Mesenchymal stem cell (in vitro differentiated cells and primary cell): ENCODE measurements at regions not wholly inside any gene's neighbourhood (a gene's known extent, or its start where the extent isn't known, plus 50 kb on each side); places are given as distances from the start of the nearest gene placed in this dataset.

Source experiments
- DNase-seq: peaks from one replicate; pipeline ENCODE4 v3.0.0-alpha.2; 2013
- H2AFZ ChIP-seq: one replicate; pipeline ENCODE4 v1.6.1; 2013; ENCODE audit warnings: low read depth, mild to moderate bottlenecking, control low read depth, inconsistent platforms, low read length, moderate library complexity
- H2AK5ac ChIP-seq: 2 replicates; pipeline ENCODE4 v1.6.1; 2013; ENCODE audit warnings: low read length, moderate library complexity, mild to moderate bottlenecking, inconsistent platforms; ENCODE audit not compliant: severe bottlenecking
- H2BK120ac ChIP-seq: one replicate; pipeline ENCODE4 v1.6.1; 2013; ENCODE audit warnings: low read depth, mild to moderate bottlenecking, inconsistent platforms, low read length, moderate library complexity
- H2BK12ac ChIP-seq, 2 experiments: one replicate each; pipeline ENCODE4 v1.6.1; 2013; ENCODE audit warnings: inconsistent platforms in 2 of 2, low read length in 2 of 2, mild to moderate bottlenecking in 2 of 2, moderate library complexity in 2 of 2, control low read depth in 1 of 2
- H2BK15ac ChIP-seq: one replicate; pipeline ENCODE4 v1.6.1; 2013; ENCODE audit warnings: mild to moderate bottlenecking, low read depth, inconsistent platforms; ENCODE audit not compliant: poor library complexity, severe bottlenecking
- H2BK5ac ChIP-seq: 2 replicates; pipeline ENCODE4 v1.6.1; 2013; ENCODE audit warnings: low read depth, mild to moderate bottlenecking, low read length, control low read depth, inconsistent platforms; ENCODE audit not compliant: poor library complexity, severe bottlenecking
- H3K14ac ChIP-seq, 2 experiments: one replicate each; pipeline ENCODE4 v1.6.1; 2013; ENCODE audit warnings: inconsistent platforms in 2 of 2, low read length in 2 of 2, control low read depth in 1 of 2, mild to moderate bottlenecking in 1 of 2, moderate library complexity in 1 of 2
- H3K18ac ChIP-seq, 2 experiments: one replicate each; pipeline ENCODE4 v1.6.1; 2013; ENCODE audit warnings: inconsistent platforms in 2 of 2, low read length in 2 of 2, control low read depth in 1 of 2, low read depth in 1 of 2, mild to moderate bottlenecking in 1 of 2
- H3K23ac ChIP-seq, 2 experiments: one replicate each; pipeline ENCODE4 v1.6.1; 2013; ENCODE audit warnings: inconsistent platforms in 2 of 2, low read length in 2 of 2, mild to moderate bottlenecking in 2 of 2, moderate library complexity in 2 of 2, control low read depth in 1 of 2
- H3K27ac ChIP-seq: 2 replicates; pipeline ENCODE4 v1.5.1; 2013; ENCODE audit warnings: mild to moderate bottlenecking, moderate library complexity, low read length, control low read depth, inconsistent platforms; ENCODE audit not compliant: poor library complexity, severe bottlenecking
- H3K27me3 ChIP-seq, 2 experiments: 2 replicates each; pipeline versions ENCODE4 v1.6.1 to v1.7.0; 2013; ENCODE audit warnings: low read length in 2 of 2, mild to moderate bottlenecking in 2 of 2, moderate library complexity in 2 of 2, control low read depth in 1 of 2, inconsistent platforms in 1 of 2; ENCODE audit not compliant: control insufficient read depth in 1 of 2, insufficient read depth in 1 of 2
- H3K36me3 ChIP-seq, 2 experiments: 2 replicates each; pipeline versions ENCODE4 v1.6.1 to v1.7.0; 2013; ENCODE audit warnings: low read length in 2 of 2, control low read depth in 1 of 2, inconsistent platforms in 1 of 2, low read depth in 1 of 2, mild to moderate bottlenecking in 1 of 2; ENCODE audit not compliant: insufficient read depth in 2 of 2, control insufficient read depth in 1 of 2
- H3K4ac ChIP-seq, 2 experiments: one replicate each; pipeline ENCODE4 v1.6.1; 2013; ENCODE audit warnings: inconsistent platforms in 2 of 2, low read length in 2 of 2, mild to moderate bottlenecking in 2 of 2, moderate library complexity in 2 of 2, control low read depth in 1 of 2, low read depth in 1 of 2
- H3K4me1 ChIP-seq: 2 replicates; pipeline ENCODE4 v1.6.1; 2013; ENCODE audit warnings: low read depth, low read length, control low read depth; ENCODE audit not compliant: control insufficient read depth, insufficient read depth
- H3K4me2 ChIP-seq: 2 replicates; pipeline ENCODE4 v1.6.1; 2013; ENCODE audit warnings: low read length, mild to moderate bottlenecking, inconsistent platforms; ENCODE audit not compliant: poor library complexity, severe bottlenecking
- H3K4me3 ChIP-seq, 2 experiments: 2 replicates each; pipeline versions ENCODE4 v1.5.1 to v1.7.0; 2013; ENCODE audit warnings: low read length in 2 of 2, mild to moderate bottlenecking in 2 of 2, control low read depth in 1 of 2, low read depth in 1 of 2; ENCODE audit not compliant: insufficient read depth in 1 of 2
- H3K79me1 ChIP-seq: replicated peaks from 2 replicates; pipeline ENCODE4 v1.6.1; 2013; ENCODE audit warnings: mild to moderate bottlenecking, control low read depth, low read length, inconsistent platforms; ENCODE audit not compliant: poor library complexity, severe bottlenecking
- H3K9ac ChIP-seq: 2 replicates; pipeline ENCODE4 v1.7.0; 2013; ENCODE audit warnings: mild to moderate bottlenecking, low read length, moderate library complexity
- H3K9me3 ChIP-seq: 2 replicates; pipeline ENCODE4 v1.7.0; 2013; ENCODE audit warnings: mild to moderate bottlenecking, low read length; ENCODE audit not compliant: control insufficient read depth
- H4K8ac ChIP-seq: one replicate; pipeline ENCODE4 v1.6.1; 2013; ENCODE audit warnings: inconsistent platforms, mild to moderate bottlenecking, low read length, moderate library complexity
- H4K91ac ChIP-seq: one replicate; pipeline ENCODE4 v1.6.1; 2013; ENCODE audit warnings: mild to moderate bottlenecking, low read length, inconsistent platforms
- WGBS: methylation state at CpG from one replicate; pipeline ENCODE4 v1.1.7; 2013; ENCODE audit warnings: mixed read lengths; 5-methylcytosine and 5-hydroxymethylcytosine counted together

- no peak overlapping the region for H2BK15ac ChIP-seq
- H3K27ac ChIP-seq = no peak overlapping the region
- H2AFZ ChIP-seq = no peak overlapping the region
- no peak overlapping the region for H3K4ac ChIP-seq
- WGBS = 89% methylated on average over 4 of the region's 6 CpGs
- no peak overlapping the region for H2BK5ac ChIP-seq
- H3K9me3 ChIP-seq = no peaks in the 10 kb centered on the region
- no peak overlapping the region for H3K4me3 ChIP-seq
- no peaks in the 10 kb centered on the region for H3K36me3 ChIP-seq
- DNase-seq = no peak
- H3K4me1 ChIP-seq = no peaks in the 10 kb centered on the region
- H2BK12ac ChIP-seq = no peak overlapping the region
- H3K14ac ChIP-seq = no peak overlapping the region
- no peak overlapping the region for H4K8ac ChIP-seq
- no peaks in the 10 kb centered on the region for H3K79me1 ChIP-seq
- no peaks in the 10 kb centered on the region for H3K27me3 ChIP-seq
- H3K9ac ChIP-seq = no peak overlapping the region
- no peak overlapping the region for H2BK120ac ChIP-seq
- no peak overlapping the region for H2AK5ac ChIP-seq
- H3K23ac ChIP-seq = no peak overlapping the region
- no peak overlapping the region for H4K91ac ChIP-seq
- H3K18ac ChIP-seq = no peak overlapping the region
- H3K4me2 ChIP-seq = no peak overlapping the region
Measured at GRCh38 chr7:81487516-81487915, 282.3 kb downstream of the HGF start.

- Histone ChIP-seq H3K36me3 (no peaks in the 10 kb centered on the region), H3K4me2 (no peak overlapping the region), H3K18ac (no peak overlapping the region), H2BK15ac (no peak overlapping the region), H3K23ac (no peak overlapping the region), H4K8ac (no peak overlapping the region), H3K14ac (no peak overlapping the region), H2BK5ac (no peak overlapping the region), H2BK12ac (no peak overlapping the region), H3K27ac (no peak overlapping the region), H3K27me3 (no peaks in the 10 kb centered on the region), H3K9ac (no peak overlapping the region), H3K9me3 (no peaks in the 10 kb centered on the region), H2AK5ac (no peak overlapping the region), H3K4me3 (no peak overlapping the region), H2BK120ac (no peak overlapping the region), H3K79me1 (no peaks in the 10 kb centered on the region), H3K4me1 (no peaks in the 10 kb centered on the region), H4K91ac (no peak overlapping the region), H2AFZ (no peak overlapping the region), H3K4ac (no peak overlapping the region)
- DNase-seq = peak; percentile 75
- WGBS = 49% methylated on average over 3 of the region's 3 CpGs
Measured at GRCh38 chr7:81484261-81484660, 285.6 kb downstream of the HGF start.

GRCh38 chr7:81482600-81483186 lies 287.2 kb downstream of the HGF start:
- Histone ChIP-seq H3K4me1 (no peaks in the 10 kb centered on the region), H4K91ac (no peak overlapping the region), H3K14ac (no peak overlapping the region), H3K27me3 (no peaks in the 10 kb centered on the region), H2BK15ac (no peak overlapping the region), H2AK5ac (no peak overlapping the region), H2AFZ (no peak overlapping the region), H2BK5ac (no peak overlapping the region), H2BK12ac (no peak overlapping the region), H3K4me3 (no peak overlapping the region), H3K36me3 (no peaks in the 10 kb centered on the region), H3K9me3 (no peaks in the 10 kb centered on the region), H4K8ac (no peak overlapping the region), H3K79me1 (no peaks in the 10 kb centered on the region), H3K18ac (no peak overlapping the region), H3K4me2 (no peak overlapping the region), H3K23ac (no peak overlapping the region), H3K27ac (no peak overlapping the region), H3K4ac (no peak overlapping the region), H2BK120ac (no peak overlapping the region), H3K9ac (peak overlapping the region; percentile 24)
- peak; percentile 35 for DNase-seq
- no CpG with 5 or more reads among the region's 2 CpGs for WGBS

GRCh38 chr7:81478664-81479063 lies 291.2 kb downstream of the HGF start:
- no peaks in the 10 kb centered on the region for H3K9me3 ChIP-seq
- H3K4me1 ChIP-seq = no peaks in the 10 kb centered on the region
- no peak overlapping the region for H2AK5ac ChIP-seq
- 91% methylated on average over 5 of the region's 5 CpGs for WGBS
- no peak overlapping the region for H4K8ac ChIP-seq
- DNase-seq = peak; percentile 28
- H4K91ac ChIP-seq = no peak overlapping the region
- H2AFZ ChIP-seq = peak overlapping the region; percentile 5
- H3K4ac ChIP-seq = no peak overlapping the region
- no peaks in the 10 kb centered on the region for H3K79me1 ChIP-seq
- no peaks in the 10 kb centered on the region for H3K36me3 ChIP-seq
- H3K4me3 ChIP-seq = no peak overlapping the region
- no peak overlapping the region for H2BK15ac ChIP-seq
- H3K27me3 ChIP-seq = no peaks in the 10 kb centered on the region
- H3K14ac ChIP-seq = no peak overlapping the region
- H2BK12ac ChIP-seq = no peak overlapping the region
- H3K23ac ChIP-seq = no peak overlapping the region
- H3K9ac ChIP-seq = no peak overlapping the region
- no peak overlapping the region for H2BK120ac ChIP-seq
- no peak overlapping the region for H3K4me2 ChIP-seq
- H3K18ac ChIP-seq = peak overlapping the region in 1 of 2 experiments; percentile 13
- no peak overlapping the region for H2BK5ac ChIP-seq
- no peak overlapping the region for H3K27ac ChIP-seq
